H1 (cell line): ENCODE measurements at regions not wholly inside any gene's neighbourhood (a gene's known extent, or its start where the extent isn't known, plus 50 kb on each side); places are given as distances from the start of the nearest gene placed in this dataset.

Source experiments
- CTCF ChIA-PET: fragments of 300-600 bp; sonication (Branson Sonifier 250); formaldehyde crosslinking; loops from one replicate; lab custom pipeline; 2021; ENCODE audit not compliant: partially characterized antibody; lab: Charles Lee
- POLR2A ChIA-PET: fragments of 300-600 bp; sonication (Branson Sonifier 250); formaldehyde crosslinking; loops from one replicate; lab custom pipeline; 2021; ENCODE audit warnings: inconsistent platforms; ENCODE audit not compliant: partially characterized antibody; lab: Charles Lee
- DNase-seq, 2 experiments: peaks; one replicate each; pipeline versions ENCODE4 v3.0.0 to v3.0.0-alpha.2; 2010 to 2022; ENCODE audit warnings: low spot score in 2 of 2, low read depth in 1 of 2, mixed read lengths in 1 of 2
- FAIRE-seq: peaks from 2 replicates; lab custom pipeline; 2011; peaks lifted over from hg19 to GRCh38; lab: Jason Lieb, UNC
- H2AFZ ChIP-seq: 2 replicates; pipeline ENCODE4 v1.8.1; 2012; ENCODE audit warnings: low read length, inconsistent platforms
- H2AK5ac ChIP-seq: 2 replicates; pipeline ENCODE4 v1.6.1; 2013; ENCODE audit warnings: low read depth, low read length
- H2BK120ac ChIP-seq: replicated peaks from 2 replicates; pipeline ENCODE3; 2013; ENCODE audit warnings: low read depth, low read length, inconsistent platforms
- H2BK12ac ChIP-seq: 2 replicates; pipeline ENCODE4 v1.6.1; 2013; ENCODE audit warnings: low read depth, low read length
- H2BK15ac ChIP-seq: 2 replicates; pipeline ENCODE4 v1.6.1; 2013; ENCODE audit warnings: low read length
- H2BK20ac ChIP-seq: 2 replicates; pipeline ENCODE4 v1.6.1; 2013; ENCODE audit warnings: low read length
- H2BK5ac ChIP-seq: 2 replicates; pipeline ENCODE4 v1.6.1; 2013; ENCODE audit warnings: low read depth, low read length
- H3K14ac ChIP-seq: 2 replicates; pipeline ENCODE4 v1.6.1; 2013; ENCODE audit warnings: inconsistent platforms; ENCODE audit not compliant: insufficient read length
- H3K18ac ChIP-seq: 2 replicates; pipeline ENCODE4 v1.6.1; 2013; ENCODE audit warnings: low read length; ENCODE audit errors: extremely low read depth
- H3K23ac ChIP-seq: 2 replicates; pipeline ENCODE4 v1.6.1; 2013; ENCODE audit warnings: inconsistent platforms; ENCODE audit not compliant: insufficient read length
- H3K23me2 ChIP-seq: 2 replicates; pipeline ENCODE4 v1.6.1; 2013; ENCODE audit warnings: low read depth, low read length
- H3K27ac ChIP-seq: 2 replicates; pipeline ENCODE4 v1.6.1; 2011; ENCODE audit warnings: low read depth, low read length, inconsistent platforms
- H3K27me3 ChIP-seq, 4 experiments: replicated peaks in 1 of 4; 1 replicate in 1 of 4; 2 replicates in 3 of 4; pipeline versions ENCODE4 v1.6.1 to v1.8.1; 2011 to 2013; ENCODE audit warnings: low read length in 3 of 4, mild to moderate bottlenecking in 3 of 4, inconsistent platforms in 2 of 4, mixed read lengths in 2 of 4, moderate library complexity in 1 of 4; ENCODE audit not compliant: control insufficient read depth in 3 of 4, insufficient read depth in 3 of 4; ENCODE audit errors: extremely low read depth in 1 of 4
- H3K36me3 ChIP-seq, 4 experiments: 2 replicates each; pipeline versions ENCODE4 v1.6.1 to v1.8.1; 2011 to 2013; ENCODE audit warnings: mild to moderate bottlenecking in 4 of 4, low read length in 3 of 4, moderate library complexity in 2 of 4, control low read depth in 1 of 4, inconsistent platforms in 1 of 4; ENCODE audit not compliant: insufficient read depth in 4 of 4, control insufficient read depth in 2 of 4
- H3K4ac ChIP-seq: replicated peaks from 2 replicates; pipeline ENCODE3; 2013; ENCODE audit warnings: low read length, low read depth, mixed read lengths, inconsistent platforms; ENCODE audit not compliant: insufficient read length
- H3K4me1 ChIP-seq, 4 experiments: replicated peaks in 1 of 4; 1 replicate in 1 of 4; 2 replicates in 3 of 4; pipeline versions ENCODE4 v1.6.1 to v1.8.1; 2011 to 2013; ENCODE audit warnings: low read length in 3 of 4, inconsistent platforms in 2 of 4, mixed read lengths in 1 of 4; ENCODE audit not compliant: insufficient read depth in 4 of 4, control insufficient read depth in 3 of 4
- H3K4me2 ChIP-seq, 2 experiments: 2 replicates each; pipeline versions ENCODE4 v1.6.1 to v1.8.1; 2011 to 2013; ENCODE audit warnings: low read depth in 2 of 2, low read length in 2 of 2, control low read depth in 1 of 2, inconsistent platforms in 1 of 2, mild to moderate bottlenecking in 1 of 2; ENCODE audit not compliant: insufficient read depth in 1 of 2
- H3K4me3 ChIP-seq, 4 experiments: fragments of 200-600, 300-600 bp in 1 of 4; sonication (generic), shearing (Covaris generic), sonication (Bioruptor Twin) in 1 of 4; 2 replicates each; pipeline versions ENCODE4 v1.5.1 to v1.8.1; 2011 to 2016; ENCODE audit warnings: low read length in 4 of 4, low read depth in 3 of 4, control low read depth in 2 of 4, inconsistent platforms in 2 of 4, mild to moderate bottlenecking in 2 of 4, mixed read lengths in 1 of 4, moderate library complexity in 1 of 4; ENCODE audit not compliant: insufficient read depth in 2 of 4; ENCODE audit errors: extremely low read depth in 1 of 4
- H3K56ac ChIP-seq: replicated peaks from 2 replicates; pipeline ENCODE3; 2013; ENCODE audit warnings: low read depth, mild to moderate bottlenecking, mixed read lengths, low read length, inconsistent platforms; ENCODE audit not compliant: insufficient read length
- H3K79me1 ChIP-seq: 2 replicates; pipeline ENCODE4 v1.6.1; 2013; ENCODE audit warnings: low read depth, low read length, control low read depth
- H3K79me2 ChIP-seq, 2 experiments: 2 replicates each; pipeline versions ENCODE4 v1.6.1 to v1.8.1; 2012 to 2013; ENCODE audit warnings: low read length in 2 of 2, mild to moderate bottlenecking in 2 of 2, inconsistent platforms in 1 of 2; ENCODE audit not compliant: insufficient read depth in 2 of 2, control insufficient read depth in 1 of 2
- H3K9ac ChIP-seq, 4 experiments: replicated peaks in 1 of 4; 1 replicate in 1 of 4; 2 replicates in 3 of 4; pipeline versions ENCODE4 v1.6.1 to v1.8.1; 2011 to 2013; ENCODE audit warnings: low read depth in 3 of 4, low read length in 3 of 4, control low read depth in 2 of 4, mild to moderate bottlenecking in 2 of 4, moderate library complexity in 2 of 4, inconsistent platforms in 1 of 4; ENCODE audit errors: extremely low read depth in 1 of 4
- H3K9me3 ChIP-seq, 2 experiments: 2 replicates each; pipeline versions ENCODE4 v1.6.1 to v1.8.1; 2012 to 2013; ENCODE audit warnings: mild to moderate bottlenecking in 2 of 2, moderate library complexity in 2 of 2, control low read depth in 1 of 2, inconsistent platforms in 1 of 2, low read depth in 1 of 2, low read length in 1 of 2, mixed read lengths in 1 of 2; ENCODE audit not compliant: insufficient read depth in 2 of 2
- H4K20me1 ChIP-seq, 2 experiments: replicated peaks in 1 of 2; 2 replicates each; pipeline versions ENCODE3 to v1.8.1; 2011 to 2013; ENCODE audit warnings: inconsistent platforms in 2 of 2, low read length in 2 of 2, mild to moderate bottlenecking in 1 of 2; ENCODE audit not compliant: insufficient read depth in 2 of 2, control insufficient read depth in 1 of 2
- H4K5ac ChIP-seq: 2 replicates; pipeline ENCODE4 v1.6.1; 2013; ENCODE audit warnings: low read length, low read depth, mixed read lengths, inconsistent platforms; ENCODE audit not compliant: insufficient read length
- H4K8ac ChIP-seq: 2 replicates; pipeline ENCODE4 v1.8.0; 2013; ENCODE audit warnings: mild to moderate bottlenecking, moderate library complexity, low read length, inconsistent platforms; ENCODE audit not compliant: insufficient read depth; ENCODE audit errors: extremely low read depth
- H4K91ac ChIP-seq: replicated peaks from 2 replicates; pipeline ENCODE3; 2013; ENCODE audit warnings: low read length, mixed read lengths, inconsistent platforms; ENCODE audit not compliant: insufficient read length
- BRCA1 ChIP-seq: IDR thresholded peaks from 2 replicates; pipeline ENCODE4 v1.6.1; 2012; ENCODE audit warnings: low read depth, low read length, improper control_type of control experiment
- EZH2 ChIP-seq: fragments of 200-600 bp; sonication (generic); IDR thresholded peaks from 2 replicates; pipeline ENCODE4 v1.7.1; 2012; ENCODE audit warnings: low read depth, mild to moderate bottlenecking, moderate library complexity, low read length, inconsistent platforms; ENCODE audit not compliant: severe bottlenecking
- HDAC6 ChIP-seq: IDR thresholded peaks from one replicate; pipeline ENCODE4 v1.7.1; 2012; ENCODE audit warnings: low read depth, mild to moderate bottlenecking, inconsistent platforms, low read length, moderate library complexity
- JUND ChIP-seq: IDR thresholded peaks from 2 replicates; pipeline ENCODE4 v1.6.1; 2011; ENCODE audit warnings: mild to moderate bottlenecking, improper control_type of control experiment, low read length
- KDM1A ChIP-seq: fragments of 200-600, 300-600 bp; sonication (generic); IDR thresholded peaks from 2 replicates; pipeline ENCODE4 v1.7.1; 2016; ENCODE audit warnings: mild to moderate bottlenecking, low read length, borderline replicate concordance
- KDM4A ChIP-seq: IDR thresholded peaks from one replicate; pipeline ENCODE4 v1.7.1; 2012; ENCODE audit warnings: low read depth, mild to moderate bottlenecking, moderate library complexity, low read length, inconsistent platforms; ENCODE audit not compliant: severe bottlenecking
- KDM5A ChIP-seq: fragments of 200-600 bp; IDR thresholded peaks from 2 replicates; pipeline ENCODE4 v1.7.1; 2012; ENCODE audit warnings: mild to moderate bottlenecking, low read length, inconsistent platforms, mixed read lengths
- NRF1 ChIP-seq: IDR thresholded peaks from 2 replicates; pipeline ENCODE4 v1.6.1; 2011; ENCODE audit warnings: mild to moderate bottlenecking, low read depth, low read length, improper control_type of control experiment
- TAF7 ChIP-seq: optimal IDR thresholded peaks from 2 replicates; pipeline ENCODE3; 2011; ENCODE audit warnings: low read depth, mild to moderate bottlenecking, inconsistent platforms, low read length, moderate library complexity, borderline replicate concordance
- WGBS, 2 experiments: shearing (Covaris generic) in 1 of 2; methylation state at CpG; one replicate each; pipeline versions ENCODE4 v1.1.6 to v1.1.7; 2013 to 2015; ENCODE audit warnings: low lambda C conversion rate in 2 of 2, mixed read lengths in 2 of 2, inconsistent platforms in 1 of 2, low coverage in 1 of 2, missing lambda C conversion rate in 1 of 2; ENCODE audit not compliant: insufficient replicate concordance in 2 of 2, insufficient coverage in 1 of 2, insufficient read length in 1 of 2; ENCODE audit errors: extremely low coverage in 1 of 2, missing lambda C conversion rate in 1 of 2; 5-methylcytosine and 5-hydroxymethylcytosine counted together
- TF ChIP-seq, protein P1 (sequence below): IDR thresholded peaks from 2 replicates; pipeline ENCODE4 v1.6.1; 2011; ENCODE audit warnings: low read length, improper control_type of control experiment
- TF ChIP-seq, protein P2 (sequence below): IDR thresholded peaks from 2 replicates; pipeline ENCODE4 v1.6.1; 2012; ENCODE audit warnings: inconsistent platforms

DNA sequence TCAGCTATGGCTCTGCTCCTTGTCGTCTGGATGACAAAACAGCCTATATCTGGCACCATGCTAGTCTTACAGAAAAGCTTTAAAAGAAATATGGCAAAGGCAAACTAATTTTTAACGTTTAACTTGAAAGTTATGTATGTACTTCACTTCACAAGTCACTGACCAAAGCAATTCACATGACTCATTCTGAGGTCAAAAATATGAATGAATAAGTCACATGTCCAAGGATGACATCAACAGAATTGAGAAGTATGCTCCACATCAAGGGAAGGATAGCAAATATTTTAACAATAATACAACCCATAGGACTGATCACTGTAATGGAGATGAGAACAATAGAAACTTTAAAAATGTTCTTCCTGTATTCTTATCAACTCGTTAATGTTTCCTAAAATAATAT lies 1072.6 kb upstream of the NUDT12 start:
- no peak for DNase-seq
- Histone ChIP-seq H2BK15ac (no peak overlapping the region), H3K4me3 (no peak overlapping the region), H3K4me1 (no peaks in the 10 kb centered on the region), H4K8ac (no peak overlapping the region), H2BK12ac (no peak overlapping the region), H3K56ac (no peak overlapping the region), H4K20me1 (no peaks in the 10 kb centered on the region), H2BK5ac (no peak overlapping the region)
- TF ChIP-seq TAF7 (no peak), HDAC6 (no peak), KDM5A (no peak), BRCA1 (no peak), NRF1 (no peak), EZH2 (no peak), JUND (no peak), KDM1A (no peak), KDM4A (no peak)
- TF ChIP-seq, protein P1, sequence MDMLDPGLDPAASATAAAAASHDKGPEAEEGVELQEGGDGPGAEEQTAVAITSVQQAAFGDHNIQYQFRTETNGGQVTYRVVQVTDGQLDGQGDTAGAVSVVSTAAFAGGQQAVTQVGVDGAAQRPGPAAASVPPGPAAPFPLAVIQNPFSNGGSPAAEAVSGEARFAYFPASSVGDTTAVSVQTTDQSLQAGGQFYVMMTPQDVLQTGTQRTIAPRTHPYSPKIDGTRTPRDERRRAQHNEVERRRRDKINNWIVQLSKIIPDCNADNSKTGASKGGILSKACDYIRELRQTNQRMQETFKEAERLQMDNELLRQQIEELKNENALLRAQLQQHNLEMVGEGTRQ, result no peak
- TF ChIP-seq, protein P2, sequence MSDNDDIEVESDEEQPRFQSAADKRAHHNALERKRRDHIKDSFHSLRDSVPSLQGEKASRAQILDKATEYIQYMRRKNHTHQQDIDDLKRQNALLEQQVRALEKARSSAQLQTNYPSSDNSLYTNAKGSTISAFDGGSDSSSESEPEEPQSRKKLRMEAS, result no peak
- TF ChIP-seq, all 59 proteins: peak for 0
- no peak overlapping the region for H3K4ac ChIP-seq
- no peak overlapping the region for H2BK120ac ChIP-seq
- H3K36me3 ChIP-seq, result no peaks in the 10 kb centered on the region
- H3K27ac ChIP-seq, result no peak overlapping the region
- 85% methylated on average over 3 of the region's 3 CpGs; no CpG with 5 or more reads in 1 of the 2 experiments for WGBS, 2 experiments
- H3K9me3 ChIP-seq, result no peaks in the 10 kb centered on the region
- no peaks in the 10 kb centered on the region for H3K79me2 ChIP-seq
- no peak overlapping the region for H2AFZ ChIP-seq
- H3K79me1 ChIP-seq, result no peaks in the 10 kb centered on the region
- no peak overlapping the region for H2BK20ac ChIP-seq
- H3K27me3 ChIP-seq, result no peaks in the 10 kb centered on the region
- H4K91ac ChIP-seq, result no peak overlapping the region
- no peak overlapping the region for H2AK5ac ChIP-seq
- no peak overlapping the region for H3K18ac ChIP-seq
- ChIA-PET CTCF (no interaction called here), POLR2A (no interaction called here)
- H4K5ac ChIP-seq, result no peak overlapping the region
- no peak overlapping the region for H3K23ac ChIP-seq
- no peaks in the 10 kb centered on the region; the same call in 1 of the 2 replicates for H3K23me2 ChIP-seq
- no peak overlapping the region for H3K14ac ChIP-seq
- no peak overlapping the region for H3K4me2 ChIP-seq
- FAIRE-seq, result no peak
- H3K9ac ChIP-seq, result no peak overlapping the region
